ENCODE measurements at regions not wholly inside any gene's neighbourhood (a gene's known extent, or its start where the extent isn't known, plus 50 kb on each side); places are given as distances from the start of the nearest gene placed in this dataset.

DNA sequence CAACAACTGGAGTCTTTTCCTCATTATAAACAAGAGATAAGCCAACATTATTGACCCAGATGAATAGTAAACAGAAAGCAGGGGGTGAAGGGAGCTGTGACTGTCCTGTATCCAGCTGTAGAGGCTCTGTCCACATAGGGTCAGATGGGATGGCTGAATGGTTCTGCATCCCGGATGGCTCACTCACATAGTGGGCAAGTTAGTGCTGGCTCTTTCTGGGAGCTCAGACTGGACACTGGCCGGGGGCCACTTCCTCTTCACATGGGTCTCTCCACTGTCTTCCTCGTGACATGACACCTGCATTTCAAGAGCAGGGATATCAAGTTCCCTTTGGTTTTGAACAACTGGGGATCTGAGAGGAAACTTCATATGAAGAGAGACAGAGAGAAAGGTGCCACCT, 969.6 kb upstream of the TMEM132C start:
- DNase-seq = no peak

GRCh38 chr12:127300075-127300474, 966.9 kb upstream of the TMEM132C start:
- no peak for DNase-seq

- DNase-seq = no peak
Measured at GRCh38 chr12:127300753-127301152, 966.2 kb upstream of the TMEM132C start.

DNA sequence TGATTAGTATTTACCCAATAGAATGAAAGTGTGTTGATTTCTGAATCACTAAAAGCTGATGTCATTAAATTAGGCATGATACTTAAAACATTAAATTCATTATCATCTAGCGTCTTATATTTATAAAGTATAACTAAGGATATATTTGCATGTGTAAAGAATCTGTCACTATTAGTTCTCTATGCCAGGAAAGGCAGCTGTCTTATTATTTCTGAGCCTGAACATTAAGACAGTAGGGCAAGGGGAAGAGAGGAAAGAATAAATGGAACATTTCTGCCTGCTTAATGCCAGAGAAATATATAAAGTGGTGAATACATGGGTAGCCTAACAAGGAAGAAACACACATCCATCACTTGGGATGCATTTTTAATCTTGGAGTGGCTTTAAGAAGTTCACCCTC, 965.1 kb upstream of the TMEM132C start:
- no peak for DNase-seq

- DNase-seq = no peak
Measured at GRCh38 chr12:127304751-127305725, 961.9 kb upstream of the TMEM132C start.

GRCh38 chr12:127306604-127307215, 960.3 kb upstream of the TMEM132C start:
- DNase-seq = no peak

GRCh38 chr12:127307528-127307927, 959.4 kb upstream of the TMEM132C start:
- no peak for DNase-seq

DNA sequence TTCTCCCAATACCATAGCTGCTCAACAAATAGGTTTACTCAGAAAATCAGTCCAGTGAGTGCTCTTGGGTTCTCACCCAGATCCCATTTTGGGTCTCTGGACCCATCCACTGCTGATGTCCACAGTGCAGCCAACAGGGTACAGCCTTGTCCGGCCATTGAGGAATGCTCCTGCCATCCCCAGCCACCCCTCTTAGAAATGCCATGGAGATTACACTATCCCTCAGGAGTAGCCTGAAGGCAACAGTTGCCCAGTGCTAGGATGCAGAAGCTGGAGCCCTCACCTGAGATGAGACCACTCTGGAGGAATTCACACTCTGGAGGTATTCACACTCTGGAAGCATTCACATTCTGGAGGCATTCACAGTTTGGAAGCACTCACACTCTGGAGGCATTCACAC, 958.8 kb upstream of the TMEM132C start:
- DNase-seq = no peak

DNA sequence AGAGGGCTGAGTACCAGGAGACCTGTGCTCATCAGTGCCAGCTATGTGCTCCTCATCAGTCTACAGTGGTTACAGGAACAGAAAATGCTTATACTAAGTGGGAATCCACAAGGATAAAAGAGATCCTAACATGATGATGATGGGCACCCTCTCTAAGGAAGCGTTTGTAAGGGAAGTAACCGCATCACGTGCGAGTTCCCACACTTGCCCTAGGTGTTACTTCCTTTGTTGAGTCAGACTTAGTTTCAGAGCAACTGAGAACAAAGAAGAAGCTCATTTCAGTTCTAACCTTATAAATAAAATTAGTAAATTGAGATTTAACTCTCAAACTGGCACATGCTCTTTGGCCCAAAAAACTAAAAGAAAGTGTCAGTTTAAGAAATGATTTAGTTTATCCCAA, 956.4 kb upstream of the TMEM132C start:
- no peak for DNase-seq

GRCh38 chr12:127311720-127312364, 955.1 kb upstream of the TMEM132C start:
- DNase-seq = no peak

DNA sequence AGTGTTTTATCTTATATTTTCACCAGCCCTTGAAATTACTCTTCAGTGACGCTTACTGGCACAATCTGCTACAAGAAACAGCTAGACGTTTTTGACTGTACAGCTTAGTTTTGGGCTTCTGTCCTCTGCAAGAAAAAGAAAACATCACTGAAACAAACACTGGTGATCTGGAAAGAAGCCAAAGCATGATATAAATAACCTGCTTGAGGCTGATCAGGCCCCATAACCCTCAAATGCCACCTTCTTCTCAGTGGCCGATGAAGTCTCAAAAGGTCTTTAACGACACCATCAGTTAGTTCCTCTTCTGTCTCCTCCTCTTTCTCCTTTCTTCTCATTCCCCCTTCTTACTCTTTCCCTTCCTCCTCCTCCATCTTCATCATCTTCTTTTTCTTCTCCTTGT, 942.3 kb upstream of the TMEM132C start:
- no peak for DNase-seq

- no peak for DNase-seq
Measured at GRCh38 chr12:127327986-127328385, 939.0 kb upstream of the TMEM132C start.

GRCh38 chr12:127328867-127329266, 938.1 kb upstream of the TMEM132C start:
- no peak for DNase-seq

DNA sequence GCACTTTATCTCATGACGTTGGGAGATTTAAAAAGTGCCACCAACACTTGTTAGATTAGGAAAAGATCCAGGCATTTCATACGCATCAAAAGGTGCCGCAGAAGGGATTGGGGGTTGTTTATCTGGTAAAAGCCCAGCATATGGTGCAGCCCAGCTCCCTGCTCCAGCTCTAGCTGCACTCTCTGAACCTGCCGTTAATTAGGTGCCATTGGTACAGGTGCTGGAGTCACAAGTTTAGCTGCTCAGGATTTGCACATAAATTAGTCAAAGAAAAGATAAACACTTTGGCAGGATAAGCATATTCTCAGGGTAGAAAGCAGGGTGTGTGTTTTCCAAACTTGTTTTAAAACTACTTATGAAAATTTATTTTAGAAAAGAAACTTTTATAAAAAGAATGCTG, 932.6 kb upstream of the TMEM132C start:
- DNase-seq = no peak

GRCh38 chr12:127334912-127335644, 931.9 kb upstream of the TMEM132C start:
- no peak for DNase-seq

DNA sequence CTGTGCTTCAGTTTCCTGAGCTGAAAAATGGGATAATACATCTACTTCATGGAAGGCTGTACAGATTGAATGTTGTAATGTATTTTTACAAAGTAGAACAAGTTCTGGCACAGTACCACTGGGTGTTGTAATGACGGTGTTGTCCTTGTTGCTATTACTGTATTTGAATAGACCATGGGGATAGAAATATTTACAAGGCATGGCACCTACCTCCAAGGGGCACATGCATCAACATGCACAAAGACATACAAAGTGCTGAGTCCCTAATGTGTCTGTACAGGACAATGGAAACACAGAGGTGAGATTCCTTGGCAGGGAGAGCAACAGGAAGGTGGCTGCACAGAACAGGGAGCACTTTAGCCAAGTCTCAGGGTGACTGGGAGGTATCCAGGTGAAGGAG, 930.6 kb upstream of the TMEM132C start:
- no peak for DNase-seq

- DNase-seq = no peak
Measured at GRCh38 chr12:127339065-127339464, 927.9 kb upstream of the TMEM132C start.

DNA sequence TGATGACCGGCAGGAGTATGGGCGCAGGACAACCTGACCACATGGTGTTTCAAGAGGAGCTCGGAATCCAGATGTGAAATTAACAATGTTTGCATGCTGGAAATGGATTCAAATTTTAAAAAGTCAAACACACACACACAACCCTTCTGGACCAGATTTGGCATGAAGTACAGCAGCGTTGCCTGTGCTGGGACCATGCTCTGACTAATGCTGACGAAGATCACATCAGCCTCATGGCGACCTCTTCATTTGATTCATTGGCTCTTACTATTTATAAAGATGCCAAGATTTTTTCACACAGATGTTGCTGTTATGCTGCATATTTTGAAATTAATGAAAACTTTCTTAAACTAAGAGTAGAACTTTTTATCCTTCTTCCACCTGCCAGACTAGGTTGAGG, 926.6 kb upstream of the TMEM132C start:
- DNase-seq = no peak

DNA sequence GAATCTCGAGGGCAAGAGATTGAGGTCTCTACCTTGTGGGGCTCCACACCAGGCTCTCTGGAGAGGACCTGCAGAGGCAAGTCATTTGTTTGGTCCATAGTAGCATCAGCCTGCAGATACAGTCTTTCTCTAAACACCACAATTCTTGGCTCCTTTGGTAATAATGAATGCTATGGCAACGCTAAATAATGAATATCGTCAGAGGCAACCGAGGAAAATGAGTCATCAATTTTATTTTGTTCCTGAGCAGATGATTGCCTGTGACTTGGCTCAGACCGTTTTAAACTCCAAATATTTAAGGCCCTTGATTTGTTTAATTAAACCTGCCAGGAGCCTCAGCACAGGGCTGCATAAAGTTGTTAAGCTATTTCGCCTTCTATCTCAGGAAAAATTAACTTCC, 924.1 kb upstream of the TMEM132C start:
- no peak for DNase-seq

DNA sequence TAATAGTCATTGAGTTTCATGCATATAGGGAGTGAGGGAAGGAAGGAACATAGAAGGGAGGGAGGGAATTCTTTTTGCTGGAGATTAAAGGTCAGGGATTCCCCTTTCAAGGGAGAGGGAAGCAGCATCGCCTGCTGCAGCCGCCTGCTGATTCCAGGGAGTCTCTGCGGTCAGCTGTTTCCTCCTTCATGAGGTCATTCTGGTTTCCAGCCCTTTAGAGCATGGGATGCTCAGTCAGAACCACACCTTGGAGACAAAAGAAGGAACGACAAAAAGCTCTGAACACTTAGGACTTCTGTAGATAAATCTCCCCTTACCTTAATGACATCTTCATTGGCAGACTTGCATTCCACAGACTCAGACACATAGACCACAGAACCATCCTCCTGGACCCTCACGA, 923.0 kb upstream of the TMEM132C start:
- no peak for DNase-seq

DNA sequence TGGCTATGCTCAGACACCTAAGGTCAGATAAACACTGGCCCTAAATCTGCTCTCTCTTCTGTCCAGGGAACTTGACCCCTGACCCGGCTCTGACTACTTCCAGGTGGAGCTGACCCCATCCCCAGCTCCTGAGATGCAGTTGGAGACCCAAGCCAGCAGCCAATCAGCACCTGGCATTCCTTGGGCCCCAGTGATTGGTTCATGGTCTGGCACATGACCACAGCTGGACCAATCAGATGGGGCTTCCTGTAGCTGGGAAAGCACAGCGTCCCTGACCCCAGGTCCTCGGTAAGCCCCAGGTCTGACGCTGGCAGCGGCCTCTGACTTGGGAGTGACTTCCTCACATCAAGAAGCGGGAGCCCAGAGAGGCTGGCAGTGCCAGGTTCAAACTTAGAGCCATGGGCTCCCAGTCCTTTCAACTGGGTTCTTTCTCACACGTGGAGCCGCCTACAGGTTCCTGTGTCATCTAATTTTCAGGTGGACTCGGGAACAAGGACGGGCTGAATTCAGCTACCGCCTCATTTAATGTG, 915.4 kb upstream of the TMEM132C start:
- DNase-seq = no peak

- no peak for DNase-seq
Measured at GRCh38 chr12:127355061-127355841, 911.7 kb upstream of the TMEM132C start.

Data from COR-L47 (cell line).